Nephron (organoid): ENCODE measurements at regions not wholly inside any gene's neighbourhood (a gene's known extent, or its start where the extent isn't known, plus 50 kb on each side); places are given as distances from the start of the nearest gene placed in this dataset.

Source experiments
- H3K27ac Mint-ChIP-seq, 3 experiments: 2 replicates each; pipeline ENCODE4 v1.8.0; 2020; ENCODE audit warnings: mixed read lengths in 3 of 3, mild to moderate bottlenecking in 2 of 3, moderate library complexity in 1 of 3
- H3K27me3 Mint-ChIP-seq: 2 replicates; pipeline ENCODE4 v1.8.0; 2021; ENCODE audit warnings: low read depth, mild to moderate bottlenecking, moderate library complexity, mixed read lengths
- H3K36me3 Mint-ChIP-seq: 2 replicates; pipeline ENCODE4 v1.8.0; 2020; ENCODE audit warnings: low read depth, mixed read lengths
- H3K4me1 Mint-ChIP-seq: 2 replicates; pipeline ENCODE4 v1.8.0; 2020; ENCODE audit warnings: mixed read lengths
- H3K4me3 Mint-ChIP-seq, 3 experiments: 2 replicates each; pipeline ENCODE4 v1.8.0; 2020; ENCODE audit warnings: mild to moderate bottlenecking in 3 of 3, mixed read lengths in 3 of 3, moderate library complexity in 2 of 3
- H3K9me3 Mint-ChIP-seq: 2 replicates; pipeline ENCODE4 v1.8.0; 2020; ENCODE audit warnings: mixed read lengths
- CTCF ChIP-seq, 3 experiments: fragments of 200-600 bp; sonication (generic); IDR thresholded peaks; one replicate each; pipeline ENCODE4 v1.5.0; 2021; ENCODE audit warnings: antibody characterized with exemption in 3 of 3; ENCODE audit not compliant: unreplicated experiment in 3 of 3

- TF ChIP-seq CTCF (IDR thresholded peaks at IDR 0.05; ENCODE audit: unreplicated experiment in 3 of 3): no peak
- H3K4me3 Mint-ChIP-seq: no peak overlapping the region
- no peaks in the 10 kb centered on the region for H3K36me3 Mint-ChIP-seq
- no peaks in the 10 kb centered on the region for H3K9me3 Mint-ChIP-seq
- no peak overlapping the region for H3K27ac Mint-ChIP-seq
- H3K27me3 Mint-ChIP-seq: no peaks in the 10 kb centered on the region
- H3K4me1 Mint-ChIP-seq: no peaks in the 10 kb centered on the region
Observed at GRCh38 chr9:74007833-74008232, 489.3 kb upstream of the RORB start.

- Mint-ChIP-seq H3K36me3 (no peaks in the 10 kb centered on the region), H3K9me3 (peaks cover 2% of the 10 kb centered on the region), H3K4me3 (no peak overlapping the region), H3K27ac (no peak overlapping the region), H3K27me3 (no peaks in the 10 kb centered on the region), H3K4me1 (no peaks in the 10 kb centered on the region)
- no peak for TF ChIP-seq CTCF (IDR thresholded peaks at IDR 0.05; ENCODE audit: unreplicated experiment in 3 of 3)
Observed at GRCh38 chr9:74016004-74016403, 481.1 kb upstream of the RORB start.

- Mint-ChIP-seq H3K4me3 (no peak overlapping the region), H3K36me3 (no peaks in the 10 kb centered on the region), H3K9me3 (no peaks in the 10 kb centered on the region), H3K4me1 (no peaks in the 10 kb centered on the region), H3K27me3 (no peaks in the 10 kb centered on the region), H3K27ac (no peak overlapping the region)
- no peak for TF ChIP-seq CTCF (IDR thresholded peaks at IDR 0.05; ENCODE audit: unreplicated experiment in 3 of 3)
Observed at GRCh38 chr9:74025402-74025925, 471.7 kb upstream of the RORB start.

GRCh38 chr9:74032421-74032820 lies 464.7 kb upstream of the RORB start:
- no peaks in the 10 kb centered on the region for H3K4me1 Mint-ChIP-seq
- TF ChIP-seq CTCF (IDR thresholded peaks at IDR 0.05; ENCODE audit: unreplicated experiment in 3 of 3): no peak
- no peaks in the 10 kb centered on the region for H3K27me3 Mint-ChIP-seq
- H3K27ac Mint-ChIP-seq: no peak overlapping the region
- no peaks in the 10 kb centered on the region for H3K9me3 Mint-ChIP-seq
- H3K4me3 Mint-ChIP-seq: no peak overlapping the region
- no peaks in the 10 kb centered on the region for H3K36me3 Mint-ChIP-seq

- Mint-ChIP-seq H3K36me3 (no peaks in the 10 kb centered on the region), H3K27ac (peak overlapping the region in 1 of 3 experiments; percentile 56), H3K9me3 (no peaks in the 10 kb centered on the region)
Observed at GRCh38 chr9:74035786-74036185, 461.3 kb upstream of the RORB start.

More at GRCh38 chr9:74035786-74036185, 461.3 kb upstream of the RORB start:
- H3K27me3 Mint-ChIP-seq: no peaks in the 10 kb centered on the region
- no peaks in the 10 kb centered on the region for H3K4me1 Mint-ChIP-seq
- H3K4me3 Mint-ChIP-seq: no peak overlapping the region
- TF ChIP-seq CTCF (IDR thresholded peaks at IDR 0.05; ENCODE audit: unreplicated experiment in 3 of 3): no peak
